ENCODE measurements at regions not wholly inside any gene's neighbourhood (a gene's known extent, or its start where the extent isn't known, plus 50 kb on each side); places are given as distances from the start of the nearest gene placed in this dataset.

DNA sequence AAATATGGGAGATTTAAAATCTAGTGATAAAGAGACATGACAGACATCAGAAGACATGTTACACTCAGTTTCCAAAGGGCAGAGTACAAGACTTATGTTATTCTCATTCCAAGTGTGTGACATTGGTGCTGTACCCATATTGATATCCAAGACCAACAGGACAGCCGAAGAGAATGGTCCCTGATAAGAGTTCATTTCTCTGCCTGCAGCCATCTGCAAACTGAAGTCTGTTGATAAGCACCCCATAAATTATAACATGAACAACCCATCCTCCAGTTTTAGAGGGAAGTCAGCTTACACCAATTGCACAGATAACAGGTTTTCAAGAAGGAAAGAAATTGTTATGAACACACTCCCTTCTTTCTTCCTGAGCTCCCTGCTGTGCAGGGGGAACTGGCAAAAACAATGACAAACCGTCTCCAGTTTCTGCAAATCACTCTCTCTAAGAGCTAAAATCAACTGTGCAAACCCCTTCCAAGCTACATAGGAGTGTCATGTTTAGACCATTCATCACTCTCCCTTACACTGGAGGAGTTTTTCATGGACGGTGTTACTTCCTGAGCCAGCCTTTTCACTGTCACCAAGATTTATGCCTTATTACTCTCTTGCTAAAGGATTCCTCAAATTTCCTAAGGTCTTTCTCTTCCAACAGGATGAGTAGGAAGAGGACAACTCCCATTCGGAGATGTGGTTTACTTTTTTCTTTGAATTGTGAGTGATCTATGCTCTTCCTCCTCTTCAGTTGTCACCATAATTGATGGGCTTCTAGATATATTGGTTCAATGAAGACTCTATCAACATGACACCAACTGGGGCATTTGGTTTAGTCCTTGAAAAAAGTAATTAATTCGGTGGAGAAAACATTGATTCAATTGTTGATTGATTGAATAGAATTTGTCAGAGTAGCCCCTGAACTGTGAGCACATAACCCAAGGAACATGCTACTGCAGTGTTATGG, 80.3 kb upstream of the FAM171A1 start:
- H4K20me1 ChIP-seq (ENCODE audit: insufficient read depth, low read length) = no peaks in the 10 kb centered on the region
- FAIRE-seq (no peak), DNase-seq (ENCODE audit: low read depth) (no peak)
- no peak overlapping the region for H2AFZ ChIP-seq (ENCODE audit: low read depth, low read length)
- TF ChIP-seq, protein P1, sequence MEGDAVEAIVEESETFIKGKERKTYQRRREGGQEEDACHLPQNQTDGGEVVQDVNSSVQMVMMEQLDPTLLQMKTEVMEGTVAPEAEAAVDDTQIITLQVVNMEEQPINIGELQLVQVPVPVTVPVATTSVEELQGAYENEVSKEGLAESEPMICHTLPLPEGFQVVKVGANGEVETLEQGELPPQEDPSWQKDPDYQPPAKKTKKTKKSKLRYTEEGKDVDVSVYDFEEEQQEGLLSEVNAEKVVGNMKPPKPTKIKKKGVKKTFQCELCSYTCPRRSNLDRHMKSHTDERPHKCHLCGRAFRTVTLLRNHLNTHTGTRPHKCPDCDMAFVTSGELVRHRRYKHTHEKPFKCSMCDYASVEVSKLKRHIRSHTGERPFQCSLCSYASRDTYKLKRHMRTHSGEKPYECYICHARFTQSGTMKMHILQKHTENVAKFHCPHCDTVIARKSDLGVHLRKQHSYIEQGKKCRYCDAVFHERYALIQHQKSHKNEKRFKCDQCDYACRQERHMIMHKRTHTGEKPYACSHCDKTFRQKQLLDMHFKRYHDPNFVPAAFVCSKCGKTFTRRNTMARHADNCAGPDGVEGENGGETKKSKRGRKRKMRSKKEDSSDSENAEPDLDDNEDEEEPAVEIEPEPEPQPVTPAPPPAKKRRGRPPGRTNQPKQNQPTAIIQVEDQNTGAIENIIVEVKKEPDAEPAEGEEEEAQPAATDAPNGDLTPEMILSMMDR (IDR thresholded peaks at IDR 0.05; ENCODE audit: insufficient read depth, low read depth, low read length) = no peak
- no peak for TF ChIP-seq EZH2 (IDR thresholded peaks at IDR 0.05; ENCODE audit: insufficient read depth, low read length)
- H3K27ac ChIP-seq (ENCODE audit: low read depth, low read length) = no peak overlapping the region
- no peaks in the 10 kb centered on the region for H3K4me1 ChIP-seq (ENCODE audit: insufficient read depth, low read length)
- Mint-ChIP-seq H3K27me3 (ENCODE audit: low read depth, unreplicated experiment) (peaks cover 20% of the 10 kb centered on the region), H3K27ac (ENCODE audit: unreplicated experiment) (no peak overlapping the region), H3K36me3 (ENCODE audit: low read depth, unreplicated experiment) (no peaks in the 10 kb centered on the region), H3K9me3 (ENCODE audit: unreplicated experiment) (peaks cover 1% of the 10 kb centered on the region), H3K4me3 (ENCODE audit: unreplicated experiment) (no peak overlapping the region), H3K4me1 (ENCODE audit: low read depth, unreplicated experiment) (no peaks in the 10 kb centered on the region)
- peaks cover 3% of the 10 kb centered on the region for H3K27me3 ChIP-seq (ENCODE audit: insufficient read depth, low read length)
- H3K9ac ChIP-seq (ENCODE audit: low read length) = no peak overlapping the region
- no peaks in the 10 kb centered on the region for H3K79me2 ChIP-seq (ENCODE audit: insufficient read depth, low read length)
- no peak overlapping the region for H3K4me3 ChIP-seq (ENCODE audit: insufficient read depth, low read depth, low read length)
- no peaks in the 10 kb centered on the region for H3K9me3 ChIP-seq (ENCODE audit: insufficient read depth, low read depth, low read length)
- no peaks in the 10 kb centered on the region for H3K36me3 ChIP-seq (ENCODE audit: insufficient read depth, low read length)
- H3K4me2 ChIP-seq (ENCODE audit: low read length) = no peak overlapping the region

DNA sequence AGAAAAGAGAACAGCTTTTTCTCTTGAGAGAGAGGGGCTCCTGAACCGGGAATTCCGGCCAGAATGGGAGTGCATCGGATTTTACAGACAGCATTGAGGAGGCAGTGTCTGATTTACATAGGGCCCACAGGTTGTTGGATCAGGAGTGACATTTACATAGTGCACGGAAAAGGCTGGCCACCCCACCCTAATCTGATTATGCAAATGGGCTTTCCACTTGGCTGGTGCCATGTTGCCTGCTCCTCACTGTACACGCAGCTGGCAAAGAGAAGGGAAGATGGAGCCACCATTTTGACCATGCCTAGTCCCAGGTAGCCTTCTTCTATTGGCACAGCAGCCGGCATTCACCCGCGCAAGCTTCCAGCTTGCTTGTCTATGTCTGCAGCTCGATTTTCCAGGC, 77.5 kb upstream of the FAM171A1 start:
- Mint-ChIP-seq H3K4me3 (ENCODE audit: unreplicated experiment) (no peak overlapping the region), H3K27ac (ENCODE audit: unreplicated experiment) (no peak overlapping the region), H3K4me1 (ENCODE audit: low read depth, unreplicated experiment) (no peaks in the 10 kb centered on the region), H3K36me3 (ENCODE audit: low read depth, unreplicated experiment) (no peaks in the 10 kb centered on the region), H3K27me3 (ENCODE audit: low read depth, unreplicated experiment) (peaks cover 19% of the 10 kb centered on the region), H3K9me3 (ENCODE audit: unreplicated experiment) (peaks cover 1% of the 10 kb centered on the region)
- Histone ChIP-seq H3K9ac (ENCODE audit: low read length) (no peak overlapping the region), H4K20me1 (ENCODE audit: insufficient read depth, low read length) (no peaks in the 10 kb centered on the region), H3K79me2 (ENCODE audit: insufficient read depth, low read length) (no peaks in the 10 kb centered on the region), H2AFZ (ENCODE audit: low read depth, low read length) (no peak overlapping the region), H3K4me3 (ENCODE audit: insufficient read depth, low read depth, low read length) (no peak overlapping the region), H3K36me3 (ENCODE audit: insufficient read depth, low read length) (no peaks in the 10 kb centered on the region), H3K9me3 (ENCODE audit: insufficient read depth, low read depth, low read length) (no peaks in the 10 kb centered on the region), H3K4me2 (ENCODE audit: low read length) (no peak overlapping the region), H3K27me3 (ENCODE audit: insufficient read depth, low read length) (peaks cover 6% of the 10 kb centered on the region), H3K4me1 (ENCODE audit: insufficient read depth, low read length) (no peaks in the 10 kb centered on the region), H3K27ac (ENCODE audit: low read depth, low read length) (no peak overlapping the region)
- no peak for TF ChIP-seq EZH2 (IDR thresholded peaks at IDR 0.05; ENCODE audit: insufficient read depth, low read length)
- TF ChIP-seq, protein P1 (IDR thresholded peaks at IDR 0.05; ENCODE audit: insufficient read depth, low read depth, low read length) = no peak
- DNase-seq (ENCODE audit: low read depth) (no peak), FAIRE-seq (no peak)

DNA sequence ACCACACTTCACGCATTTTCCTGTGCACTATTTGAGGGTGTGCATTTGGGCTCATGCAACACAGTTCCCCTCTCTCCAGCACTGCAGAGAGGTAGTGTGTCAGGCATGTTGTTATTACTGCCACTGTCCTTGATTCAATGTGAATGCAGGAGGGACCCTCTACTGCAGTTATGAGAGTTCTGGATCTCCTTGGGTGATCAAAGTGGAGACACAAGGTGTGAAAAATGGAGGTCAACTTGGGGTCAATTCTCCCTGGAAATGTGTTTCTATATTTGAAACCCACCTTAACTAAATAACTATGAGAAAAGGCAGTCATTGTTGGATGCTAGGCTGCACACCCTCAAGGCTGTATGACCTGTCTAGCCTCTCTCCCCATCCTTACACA, 73.9 kb upstream of the FAM171A1 start:
- no peak for DNase-seq (ENCODE audit: low read depth)
- H3K27ac ChIP-seq (ENCODE audit: low read depth, low read length) = no peak overlapping the region
- no peaks in the 10 kb centered on the region for H3K4me1 Mint-ChIP-seq (ENCODE audit: low read depth, unreplicated experiment)
- H3K4me1 ChIP-seq (ENCODE audit: insufficient read depth, low read length) = no peaks in the 10 kb centered on the region
- no peaks in the 10 kb centered on the region for H3K9me3 ChIP-seq (ENCODE audit: insufficient read depth, low read depth, low read length)
- H3K27me3 Mint-ChIP-seq (ENCODE audit: low read depth, unreplicated experiment) = peaks cover 11% of the 10 kb centered on the region
- no peak overlapping the region for H3K4me2 ChIP-seq (ENCODE audit: low read length)
- no peaks in the 10 kb centered on the region for H3K79me2 ChIP-seq (ENCODE audit: insufficient read depth, low read length)
- no peaks in the 10 kb centered on the region for H3K9me3 Mint-ChIP-seq (ENCODE audit: unreplicated experiment)
- H3K27me3 ChIP-seq (ENCODE audit: insufficient read depth, low read length) = peaks cover 7% of the 10 kb centered on the region
- no peak overlapping the region for H3K9ac ChIP-seq (ENCODE audit: low read length)
- no peak overlapping the region for H2AFZ ChIP-seq (ENCODE audit: low read depth, low read length)
- H3K4me3 ChIP-seq (ENCODE audit: insufficient read depth, low read depth, low read length) = no peak overlapping the region
- no peaks in the 10 kb centered on the region for H3K36me3 ChIP-seq (ENCODE audit: insufficient read depth, low read length)
- H3K36me3 Mint-ChIP-seq (ENCODE audit: low read depth, unreplicated experiment) = no peaks in the 10 kb centered on the region
- no peak overlapping the region for H3K4me3 Mint-ChIP-seq (ENCODE audit: unreplicated experiment)
- no peaks in the 10 kb centered on the region for H4K20me1 ChIP-seq (ENCODE audit: insufficient read depth, low read length)
- H3K27ac Mint-ChIP-seq (ENCODE audit: unreplicated experiment) = no peak overlapping the region
- TF ChIP-seq EZH2 (IDR thresholded peaks at IDR 0.05; ENCODE audit: insufficient read depth, low read length) = no peak
- TF ChIP-seq, protein P1 (IDR thresholded peaks at IDR 0.05; ENCODE audit: insufficient read depth, low read depth, low read length) = no peak
- FAIRE-seq = no peak

Measured in astrocyte (in vitro differentiated cells and primary cell).